ENCODE measurements at regions not wholly inside any gene's neighbourhood (a gene's known extent, or its start where the extent isn't known, plus 50 kb on each side); places are given as distances from the start of the nearest gene placed in this dataset.

DNA sequence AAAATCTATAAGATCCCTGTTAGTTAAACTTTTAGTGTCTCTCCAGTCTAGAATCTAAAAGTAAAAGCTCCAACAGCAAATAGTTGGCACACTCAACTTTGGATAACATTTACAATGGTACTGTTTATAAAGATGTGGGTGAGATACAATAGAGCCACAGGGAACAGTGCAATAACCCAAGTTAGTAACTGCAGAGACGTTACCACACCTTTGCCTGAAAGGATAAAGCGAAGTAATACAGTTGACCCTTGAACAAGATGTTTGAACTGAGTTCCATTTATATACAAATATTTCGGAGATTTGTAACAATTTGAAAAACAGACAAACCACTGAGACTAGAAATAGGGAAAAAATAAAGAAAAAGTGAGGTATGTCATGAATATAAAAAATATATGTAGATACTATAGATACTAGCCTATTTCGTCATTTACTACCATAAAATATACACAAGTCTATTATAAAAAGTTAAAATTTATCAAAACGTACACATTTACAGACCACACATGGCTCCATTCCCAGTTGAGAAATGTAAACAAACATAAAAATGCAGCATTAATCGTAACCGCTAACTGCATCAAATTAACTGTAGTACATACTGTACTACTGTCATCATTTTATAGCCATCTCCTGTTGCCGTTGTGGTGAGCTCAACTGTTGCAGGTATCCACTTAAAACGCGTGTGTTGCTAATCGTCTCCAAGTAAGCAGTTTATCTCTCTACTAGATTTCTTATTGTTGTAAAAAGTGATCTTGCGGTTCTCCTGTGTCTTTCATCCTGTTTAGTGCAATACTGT lies 56.5 kb upstream of the HIF1A start:
- H2BK5ac ChIP-seq (ENCODE audit: low read depth, low read length, poor library complexity): no peak overlapping the region
- H2BK12ac ChIP-seq (ENCODE audit: low read length): no peak overlapping the region
- no peaks in the 10 kb centered on the region for H3K27me3 ChIP-seq (ENCODE audit: insufficient read depth, low read length)
- WGBS (ENCODE audit: extremely low coverage, insufficient coverage, insufficient read length): no CpG with 5 or more reads among the region's 12 CpGs
- no peak overlapping the region for H3K9ac ChIP-seq (ENCODE audit: low read length)
- no peak overlapping the region for H3K14ac ChIP-seq (ENCODE audit: low read length)
- no peak overlapping the region for H4K91ac ChIP-seq (ENCODE audit: low read depth, low read length)
- no peaks in the 10 kb centered on the region for H3K79me2 ChIP-seq (ENCODE audit: control insufficient read depth, insufficient read depth, low read length, poor library complexity)
- H2AFZ ChIP-seq (ENCODE audit: insufficient read depth, low read length, poor library complexity): no peak overlapping the region
- no peaks in the 10 kb centered on the region for H3K4me1 ChIP-seq (ENCODE audit: control insufficient read depth in 1 of 2, insufficient read depth in 2 of 2, low read length in 2 of 2)
- H3K36me3 ChIP-seq (ENCODE audit: control insufficient read depth in 1 of 2, insufficient read depth in 2 of 2, low read length in 2 of 2): no peaks in the 10 kb centered on the region
- no peak overlapping the region for H3K23ac ChIP-seq (ENCODE audit: low read length)
- H3K27ac ChIP-seq (ENCODE audit: low read depth, low read length): no peak overlapping the region
- no peaks in the 10 kb centered on the region for H3K79me1 ChIP-seq (ENCODE audit: low read length)
- H3K4me2 ChIP-seq (ENCODE audit: low read length): no peak overlapping the region
- no peak for DNase-seq
- no peak overlapping the region for H3K4ac ChIP-seq (ENCODE audit: low read depth, low read length)
- H4K8ac ChIP-seq (ENCODE audit: low read depth, low read length): no peak overlapping the region
- H3K18ac ChIP-seq (ENCODE audit: low read length): no peak overlapping the region
- H4K12ac ChIP-seq (ENCODE audit: low read depth, low read length): no peak overlapping the region
- H3K4me3 ChIP-seq (ENCODE audit: low read depth, low read length): no peak overlapping the region
- H3K9me3 ChIP-seq (ENCODE audit: insufficient read depth, low read depth, low read length): no peaks in the 10 kb centered on the region
- no peak overlapping the region for H2AK5ac ChIP-seq (ENCODE audit: low read length)
- H2BK120ac ChIP-seq (ENCODE audit: insufficient read depth, low read length, poor library complexity): no peak overlapping the region

- Histone ChIP-seq H2BK5ac (ENCODE audit: low read depth, low read length, poor library complexity) (no peak overlapping the region), H4K91ac (ENCODE audit: low read depth, low read length) (no peak overlapping the region), H2BK12ac (ENCODE audit: low read length) (no peak overlapping the region), H3K27me3 (ENCODE audit: insufficient read depth, low read length) (no peaks in the 10 kb centered on the region), H3K4me1 (ENCODE audit: control insufficient read depth in 1 of 2, insufficient read depth in 2 of 2, low read length in 2 of 2) (no peaks in the 10 kb centered on the region), H3K9ac (ENCODE audit: low read length) (no peak overlapping the region), H3K9me3 (ENCODE audit: insufficient read depth, low read depth, low read length) (no peaks in the 10 kb centered on the region), H2AFZ (ENCODE audit: insufficient read depth, low read length, poor library complexity) (no peak overlapping the region), H3K27ac (ENCODE audit: low read depth, low read length) (no peak overlapping the region), H3K79me1 (ENCODE audit: low read length) (no peaks in the 10 kb centered on the region), H2AK5ac (ENCODE audit: low read length) (no peak overlapping the region), H4K12ac (ENCODE audit: low read depth, low read length) (no peak overlapping the region), H3K36me3 (ENCODE audit: control insufficient read depth in 1 of 2, insufficient read depth in 2 of 2, low read length in 2 of 2) (no peaks in the 10 kb centered on the region), H3K18ac (ENCODE audit: low read length) (no peak overlapping the region), H3K4ac (ENCODE audit: low read depth, low read length) (no peak overlapping the region), H3K14ac (ENCODE audit: low read length) (no peak overlapping the region), H3K4me3 (ENCODE audit: low read depth, low read length) (no peak overlapping the region), H3K79me2 (ENCODE audit: control insufficient read depth, insufficient read depth, low read length, poor library complexity) (no peaks in the 10 kb centered on the region), H4K8ac (ENCODE audit: low read depth, low read length) (no peak overlapping the region), H3K4me2 (ENCODE audit: low read length) (no peak overlapping the region), H3K23ac (ENCODE audit: low read length) (no peak overlapping the region), H2BK120ac (ENCODE audit: insufficient read depth, low read length, poor library complexity) (no peak overlapping the region)
- WGBS (ENCODE audit: extremely low coverage, insufficient coverage, insufficient read length): no CpG with 5 or more reads among the region's 14 CpGs
- DNase-seq: no peak
Observed at GRCh38 chr14:61640158-61641136, 54.9 kb upstream of the HIF1A start.

GRCh38 chr14:61641914-61642613 lies 53.2 kb upstream of the HIF1A start:
- H3K79me2 ChIP-seq (ENCODE audit: control insufficient read depth, insufficient read depth, low read length, poor library complexity): no peaks in the 10 kb centered on the region
- H3K18ac ChIP-seq (ENCODE audit: low read length): no peak overlapping the region
- H3K9ac ChIP-seq (ENCODE audit: low read length): no peak overlapping the region
- no peak overlapping the region for H3K4me2 ChIP-seq (ENCODE audit: low read length)
- H4K12ac ChIP-seq (ENCODE audit: low read depth, low read length): no peak overlapping the region
- no peak overlapping the region for H2BK12ac ChIP-seq (ENCODE audit: low read length)
- H2BK120ac ChIP-seq (ENCODE audit: insufficient read depth, low read length, poor library complexity): no peak overlapping the region
- H3K79me1 ChIP-seq (ENCODE audit: low read length): no peaks in the 10 kb centered on the region
- no peak overlapping the region for H3K4me3 ChIP-seq (ENCODE audit: low read depth, low read length)
- no peaks in the 10 kb centered on the region for H3K27me3 ChIP-seq (ENCODE audit: insufficient read depth, low read length)
- H3K4ac ChIP-seq (ENCODE audit: low read depth, low read length): no peak overlapping the region
- peak overlapping the region; percentile 44 for H3K23ac ChIP-seq (ENCODE audit: low read length)
- no peak overlapping the region for H4K8ac ChIP-seq (ENCODE audit: low read depth, low read length)
- no CpG with 5 or more reads among the region's 6 CpGs for WGBS (ENCODE audit: extremely low coverage, insufficient coverage, insufficient read length)
- H2AK5ac ChIP-seq (ENCODE audit: low read length): no peak overlapping the region
- no peak overlapping the region for H3K27ac ChIP-seq (ENCODE audit: low read depth, low read length)
- no peak overlapping the region for H2BK5ac ChIP-seq (ENCODE audit: low read depth, low read length, poor library complexity)
- no peak overlapping the region for H2AFZ ChIP-seq (ENCODE audit: insufficient read depth, low read length, poor library complexity)
- H3K4me1 ChIP-seq (ENCODE audit: control insufficient read depth in 1 of 2, insufficient read depth in 2 of 2, low read length in 2 of 2): no peaks in the 10 kb centered on the region
- H3K36me3 ChIP-seq (ENCODE audit: control insufficient read depth in 1 of 2, insufficient read depth in 2 of 2, low read length in 2 of 2): no peaks in the 10 kb centered on the region
- no peak overlapping the region for H3K14ac ChIP-seq (ENCODE audit: low read length)
- no peak overlapping the region for H4K91ac ChIP-seq (ENCODE audit: low read depth, low read length)
- no peaks in the 10 kb centered on the region for H3K9me3 ChIP-seq (ENCODE audit: insufficient read depth, low read depth, low read length)
- DNase-seq: no peak

DNA sequence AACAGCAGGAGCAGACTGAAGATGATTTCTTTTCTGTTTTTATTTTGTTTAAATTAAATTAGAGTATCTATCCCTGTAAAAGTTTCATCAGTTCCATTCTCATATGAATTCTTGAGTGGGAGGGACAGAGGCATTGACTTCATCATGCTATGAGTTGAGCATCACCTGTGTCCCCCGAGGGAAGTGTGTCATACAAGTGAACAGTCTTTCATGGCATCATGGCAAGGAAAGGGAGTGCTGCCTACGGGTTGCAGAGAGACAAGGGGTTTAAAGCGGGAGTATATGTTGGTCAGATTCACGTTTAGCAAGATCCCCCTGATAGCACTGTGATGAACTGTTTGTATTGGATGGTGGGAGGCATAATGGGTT lies 52.7 kb upstream of the HIF1A start:
- Histone ChIP-seq H4K12ac (ENCODE audit: low read depth, low read length) (no peak overlapping the region), H2BK12ac (ENCODE audit: low read length) (no peak overlapping the region), H2AK5ac (ENCODE audit: low read length) (no peak overlapping the region)

More for the DNA sequence above, 52.7 kb upstream of the HIF1A start:
- DNase-seq: no peak
- H3K23ac ChIP-seq (ENCODE audit: low read length): no peak overlapping the region
- no peaks in the 10 kb centered on the region for H3K4me1 ChIP-seq (ENCODE audit: control insufficient read depth in 1 of 2, insufficient read depth in 2 of 2, low read length in 2 of 2)
- no peaks in the 10 kb centered on the region for H3K79me2 ChIP-seq (ENCODE audit: control insufficient read depth, insufficient read depth, low read length, poor library complexity)
- no peaks in the 10 kb centered on the region for H3K36me3 ChIP-seq (ENCODE audit: control insufficient read depth in 1 of 2, insufficient read depth in 2 of 2, low read length in 2 of 2)
- no peak overlapping the region for H2AFZ ChIP-seq (ENCODE audit: insufficient read depth, low read length, poor library complexity)
- no peaks in the 10 kb centered on the region for H3K9me3 ChIP-seq (ENCODE audit: insufficient read depth, low read depth, low read length)
- H3K79me1 ChIP-seq (ENCODE audit: low read length): no peaks in the 10 kb centered on the region
- H3K14ac ChIP-seq (ENCODE audit: low read length): no peak overlapping the region
- H2BK120ac ChIP-seq (ENCODE audit: insufficient read depth, low read length, poor library complexity): no peak overlapping the region
- WGBS (ENCODE audit: extremely low coverage, insufficient coverage, insufficient read length): no CpG with 5 or more reads among the region's 4 CpGs
- no peak overlapping the region for H3K27ac ChIP-seq (ENCODE audit: low read depth, low read length)
- H4K8ac ChIP-seq (ENCODE audit: low read depth, low read length): no peak overlapping the region
- H3K27me3 ChIP-seq (ENCODE audit: insufficient read depth, low read length): no peaks in the 10 kb centered on the region
- H3K18ac ChIP-seq (ENCODE audit: low read length): no peak overlapping the region
- no peak overlapping the region for H4K91ac ChIP-seq (ENCODE audit: low read depth, low read length)
- H3K4ac ChIP-seq (ENCODE audit: low read depth, low read length): no peak overlapping the region
- H3K4me2 ChIP-seq (ENCODE audit: low read length): no peak overlapping the region
- no peak overlapping the region for H3K4me3 ChIP-seq (ENCODE audit: low read depth, low read length)
- H2BK5ac ChIP-seq (ENCODE audit: low read depth, low read length, poor library complexity): no peak overlapping the region
- no peak overlapping the region for H3K9ac ChIP-seq (ENCODE audit: low read length)
